GM21390 (cell line): ENCODE measurements at regions not wholly inside any gene's neighbourhood (a gene's known extent, or its start where the extent isn't known, plus 50 kb on each side); places are given as distances from the start of the nearest gene placed in this dataset.
"Not testable (repeated sequence)": the region's sequence is repeated elsewhere in the genome, so short reads cannot be mapped to it uniquely, and the experiment has no call there.

Experiments used
- ATAC-seq: cut with Tn5 transposase; IDR thresholded peaks from one replicate; pipeline ENCODE4 v1.9.1; 2021; ENCODE audit not compliant: unreplicated experiment

- no peak for ATAC-seq
Measured at GRCh38 chr2:208607694-208608093, 201.1 kb downstream of the PTH2R start.

GRCh38 chr2:208608122-208608835, 201.7 kb downstream of the PTH2R start:
- no peak for ATAC-seq

GRCh38 chr2:208609166-208609804, 202.7 kb downstream of the PTH2R start:
- no peak for ATAC-seq

GRCh38 chr2:208615675-208616074, 209.1 kb downstream of the PTH2R start:
- ATAC-seq, result not testable (repeated sequence)

- no peak for ATAC-seq
Measured at GRCh38 chr2:208618220-208618619, 211.6 kb downstream of the PTH2R start.

GRCh38 chr2:208619993-208620392, 213.4 kb downstream of the PTH2R start:
- no peak for ATAC-seq

GRCh38 chr2:208620487-208620978, 213.9 kb downstream of the PTH2R start:
- no peak for ATAC-seq

GRCh38 chr2:208627110-208627884, 220.7 kb downstream of the PTH2R start:
- no peak for ATAC-seq

GRCh38 chr2:208627916-208628315, 221.3 kb downstream of the PTH2R start:
- no peak for ATAC-seq

GRCh38 chr2:208638059-208638458, 231.5 kb downstream of the PTH2R start:
- peak; percentile 73 for ATAC-seq

GRCh38 chr2:208642125-208642779, 235.7 kb downstream of the PTH2R start:
- no peak for ATAC-seq

GRCh38 chr2:208643145-208643544, 236.6 kb downstream of the PTH2R start:
- no peak for ATAC-seq

GRCh38 chr2:208645226-208645625, 238.6 kb downstream of the PTH2R start:
- peak; percentile 41 for ATAC-seq

GRCh38 chr2:208648368-208648767, 241.8 kb downstream of the PTH2R start:
- no peak for ATAC-seq

GRCh38 chr2:208653383-208653782, 246.8 kb downstream of the PTH2R start:
- ATAC-seq, result no peak

GRCh38 chr2:208654056-208654455, 247.5 kb downstream of the PTH2R start:
- ATAC-seq, result no peak

GRCh38 chr2:208657468-208657867, 250.9 kb downstream of the PTH2R start:
- ATAC-seq, result no peak

GRCh38 chr2:208669394-208669793, 262.8 kb downstream of the PTH2R start:
- peak; percentile 42 for ATAC-seq

- no peak for ATAC-seq
Measured at GRCh38 chr2:208671284-208671683, 264.7 kb downstream of the PTH2R start.

GRCh38 chr2:208671886-208672680, 265.5 kb downstream of the PTH2R start:
- ATAC-seq, result no peak
